ENCODE measurements at regions not wholly inside any gene's neighbourhood (a gene's known extent, or its start where the extent isn't known, plus 50 kb on each side); places are given as distances from the start of the nearest gene placed in this dataset.

- no peak overlapping the region for H3K4me3 ChIP-seq
- WGBS, 3 donors = 27 to 35% (median 34%) methylated on average over 14 of the region's 14 CpGs
- H3K27me3 ChIP-seq = no peaks in the 10 kb centered on the region
- TF ChIP-seq, protein P1, sequence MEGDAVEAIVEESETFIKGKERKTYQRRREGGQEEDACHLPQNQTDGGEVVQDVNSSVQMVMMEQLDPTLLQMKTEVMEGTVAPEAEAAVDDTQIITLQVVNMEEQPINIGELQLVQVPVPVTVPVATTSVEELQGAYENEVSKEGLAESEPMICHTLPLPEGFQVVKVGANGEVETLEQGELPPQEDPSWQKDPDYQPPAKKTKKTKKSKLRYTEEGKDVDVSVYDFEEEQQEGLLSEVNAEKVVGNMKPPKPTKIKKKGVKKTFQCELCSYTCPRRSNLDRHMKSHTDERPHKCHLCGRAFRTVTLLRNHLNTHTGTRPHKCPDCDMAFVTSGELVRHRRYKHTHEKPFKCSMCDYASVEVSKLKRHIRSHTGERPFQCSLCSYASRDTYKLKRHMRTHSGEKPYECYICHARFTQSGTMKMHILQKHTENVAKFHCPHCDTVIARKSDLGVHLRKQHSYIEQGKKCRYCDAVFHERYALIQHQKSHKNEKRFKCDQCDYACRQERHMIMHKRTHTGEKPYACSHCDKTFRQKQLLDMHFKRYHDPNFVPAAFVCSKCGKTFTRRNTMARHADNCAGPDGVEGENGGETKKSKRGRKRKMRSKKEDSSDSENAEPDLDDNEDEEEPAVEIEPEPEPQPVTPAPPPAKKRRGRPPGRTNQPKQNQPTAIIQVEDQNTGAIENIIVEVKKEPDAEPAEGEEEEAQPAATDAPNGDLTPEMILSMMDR (IDR thresholded peaks at IDR 0.05) = no peak
- TF ChIP-seq POLR2A (IDR thresholded peaks at IDR 0.05) (no peak), EP300 (IDR thresholded peaks at IDR 0.05) (no peak)
- no peaks in the 10 kb centered on the region for H3K36me3 ChIP-seq
- H3K9me3 ChIP-seq = no peaks in the 10 kb centered on the region
- H3K27ac ChIP-seq = no peak overlapping the region
- DNase-seq = no peak
- intact Hi-C loops (cut with DNase I) = no loop called here
- no peaks in the 10 kb centered on the region for H3K4me1 ChIP-seq (ENCODE audit: insufficient read depth)
These were observed 402.3 kb downstream of the BRD1 start for GRCh38 chr22:49425356-49425755.

DNA sequence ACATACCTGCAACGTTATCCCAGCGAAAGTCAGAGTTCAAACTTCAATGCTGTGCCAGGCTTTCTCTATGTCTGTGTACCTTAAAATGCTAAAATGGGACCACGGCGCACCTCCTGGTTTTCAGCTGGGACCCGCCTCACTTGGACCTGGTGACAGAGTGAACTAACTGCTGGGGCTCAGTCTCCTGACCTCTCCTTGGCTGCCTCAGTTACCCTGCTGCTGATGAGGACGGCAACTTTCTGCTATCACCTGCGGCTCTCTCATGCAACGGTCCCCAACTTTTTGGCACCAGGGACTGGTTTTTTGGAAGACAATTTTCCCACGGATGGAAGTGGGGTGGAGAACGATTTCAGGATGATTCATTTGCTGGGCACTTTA is 402.8 kb downstream of the BRD1 start:
- intact Hi-C loops (cut with DNase I) = no loop called here
- TF ChIP-seq POLR2A (IDR thresholded peaks at IDR 0.05) (no peak), EP300 (IDR thresholded peaks at IDR 0.05) (no peak)
- TF ChIP-seq, protein P1 (IDR thresholded peaks at IDR 0.05) = no peak
- Histone ChIP-seq H3K27me3 (no peaks in the 10 kb centered on the region), H3K9me3 (no peaks in the 10 kb centered on the region), H3K27ac (no peak overlapping the region), H3K36me3 (no peaks in the 10 kb centered on the region), H3K4me3 (no peak overlapping the region), H3K4me1 (ENCODE audit: insufficient read depth) (no peaks in the 10 kb centered on the region)
- no peak for DNase-seq
- WGBS, 3 donors = 69 to 81% (median 74%) methylated on average over 10 of the region's 10 CpGs

DNA sequence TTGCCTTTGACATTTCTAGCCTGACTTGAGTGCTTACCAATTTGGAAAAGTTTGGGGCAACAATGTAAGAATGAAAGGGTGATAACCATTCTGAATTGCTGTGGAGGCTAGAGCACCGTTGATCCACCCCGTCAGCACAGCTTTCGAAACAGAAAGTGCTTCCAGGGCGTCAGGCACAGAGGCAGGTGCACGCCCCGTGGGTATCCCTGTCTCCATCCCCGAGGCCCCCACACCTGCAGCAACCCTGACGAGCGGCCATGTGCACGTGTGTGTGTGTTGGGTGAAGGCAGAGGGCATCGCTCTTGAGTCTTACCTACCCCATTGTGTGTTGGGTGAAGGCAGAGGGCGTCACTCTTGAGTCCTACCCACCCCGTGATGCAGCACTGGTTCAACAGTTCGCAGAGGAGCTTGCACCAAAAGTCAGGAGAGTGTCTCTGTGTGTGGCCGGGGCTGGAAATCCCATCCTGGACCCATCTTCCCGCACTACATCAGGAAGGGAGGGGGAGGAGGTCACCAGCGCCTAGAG is 404.5 kb downstream of the BRD1 start:
- Histone ChIP-seq H3K4me1 (ENCODE audit: insufficient read depth) (no peaks in the 10 kb centered on the region), H3K27ac (no peak overlapping the region), H3K27me3 (no peaks in the 10 kb centered on the region), H3K36me3 (no peaks in the 10 kb centered on the region), H3K9me3 (no peaks in the 10 kb centered on the region), H3K4me3 (no peak overlapping the region)
- 82 to 88% (median 86%) methylated on average over 17 of the region's 17 CpGs for WGBS, 3 donors
- DNase-seq = no peak
- TF ChIP-seq EP300 (IDR thresholded peaks at IDR 0.05) (no peak), POLR2A (IDR thresholded peaks at IDR 0.05) (no peak)
- TF ChIP-seq, protein P1 (IDR thresholded peaks at IDR 0.05) = no peak
- intact Hi-C loops (cut with DNase I) = no loop called here

DNA sequence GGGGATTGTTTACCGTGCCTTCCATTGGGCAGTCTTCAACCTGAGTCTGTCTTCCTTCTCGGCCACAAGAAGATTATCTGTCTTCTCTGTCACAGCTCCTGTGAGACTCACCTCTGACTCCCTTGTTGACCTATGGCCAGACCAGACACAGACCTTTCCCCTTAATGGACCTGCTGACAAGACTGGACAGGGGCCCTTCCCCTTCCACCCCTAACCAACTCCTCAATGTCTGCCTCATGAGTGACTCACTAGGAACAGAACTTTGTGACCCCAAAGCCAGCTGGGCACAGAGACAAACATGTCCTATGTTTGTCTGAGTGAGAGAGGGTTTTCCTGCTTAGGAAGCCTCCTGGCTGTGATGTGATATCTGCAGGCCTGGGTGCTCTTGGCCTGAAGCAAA is 405.0 kb downstream of the BRD1 start:
- H3K36me3 ChIP-seq = no peaks in the 10 kb centered on the region
- no peak for DNase-seq
- intact Hi-C loops (cut with DNase I) = no loop called here
- H3K27me3 ChIP-seq = no peaks in the 10 kb centered on the region
- H3K27ac ChIP-seq = no peak overlapping the region
- 31 to 66% (median 44%) methylated on average over 2 of the region's 2 CpGs for WGBS, 3 donors
- H3K9me3 ChIP-seq = no peaks in the 10 kb centered on the region
- TF ChIP-seq EP300 (IDR thresholded peaks at IDR 0.05) = no peak
- TF ChIP-seq, protein P1 (IDR thresholded peaks at IDR 0.05) = no peak
- no peak for TF ChIP-seq POLR2A (IDR thresholded peaks at IDR 0.05)
- H3K4me1 ChIP-seq (ENCODE audit: insufficient read depth) = no peaks in the 10 kb centered on the region
- no peak overlapping the region for H3K4me3 ChIP-seq
